Neural cell (in vitro differentiated cells): ENCODE measurements at regions not wholly inside any gene's neighbourhood (a gene's known extent, or its start where the extent isn't known, plus 50 kb on each side); places are given as distances from the start of the nearest gene placed in this dataset.

Experiments
- H2AFZ ChIP-seq: fragments of 200-600, 300-800 bp; sonication (generic), shearing (Covaris generic); 2 replicates; pipeline ENCODE4 v1.6.0; 2014; ENCODE audit warnings: low read depth, mild to moderate bottlenecking, antibody characterized with exemption, low read length, moderate library complexity
- H3F3A ChIP-seq: fragments of 200-600 bp; shearing (Covaris generic); 2 replicates; pipeline ENCODE4 v1.6.1; 2016; ENCODE audit warnings: mild to moderate bottlenecking, moderate library complexity, mixed read lengths, antibody characterized with exemption, low read length; ENCODE audit not compliant: insufficient read depth, poor library complexity, severe bottlenecking
- H3K27ac ChIP-seq: fragments of 200-600, 300-800 bp; sonication (generic), shearing (Covaris generic); 2 replicates; pipeline ENCODE4 v1.5.1; 2014; ENCODE audit warnings: mild to moderate bottlenecking, low read length, moderate library complexity
- H3K27me3 ChIP-seq: fragments of 300-800, 200-600 bp; sonication (generic), shearing (Covaris generic); 2 replicates; pipeline ENCODE4 v1.6.0; 2014; ENCODE audit warnings: mild to moderate bottlenecking, low read depth, low read length, moderate library complexity; ENCODE audit not compliant: insufficient read depth
- H3K36me3 ChIP-seq: fragments of 300-800, 200-600 bp; sonication (generic), shearing (Covaris generic); 2 replicates; pipeline ENCODE4 v1.5.1; 2014; ENCODE audit warnings: mild to moderate bottlenecking, antibody characterized with exemption, low read length, moderate library complexity; ENCODE audit not compliant: insufficient read depth
- H3K4me2 ChIP-seq: fragments of 300-800, 200-600 bp; sonication (generic), shearing (Covaris generic); 2 replicates; pipeline ENCODE4 v1.6.0; 2014; ENCODE audit warnings: mild to moderate bottlenecking, low read length
- H3K4me3 ChIP-seq: fragments of 300-800, 200-600 bp; sonication (generic), shearing (Covaris generic); 2 replicates; pipeline ENCODE4 v1.5.1; 2014; ENCODE audit warnings: mild to moderate bottlenecking, low read length, moderate library complexity
- H3K79me2 ChIP-seq: fragments of 200-600 bp; shearing (Covaris generic); replicated peaks from 2 replicates; pipeline ENCODE4 v1.6.0; 2014; ENCODE audit warnings: mild to moderate bottlenecking, low read length, moderate library complexity; ENCODE audit not compliant: insufficient read depth
- H3K9ac ChIP-seq: fragments of 300-800, 200-600 bp; sonication (generic), shearing (Covaris generic); 2 replicates; pipeline ENCODE4 v1.6.1; 2016; ENCODE audit warnings: mild to moderate bottlenecking, low read length, mixed read lengths
- H3K9me2 ChIP-seq: fragments of 200-600 bp; shearing (Covaris generic); 2 replicates; pipeline ENCODE4 v1.6.1; 2016; ENCODE audit warnings: mild to moderate bottlenecking, low read length, mixed read lengths; ENCODE audit not compliant: insufficient read depth
- H3K9me3 ChIP-seq: fragments of 200-600, 300-800 bp; sonication (generic), shearing (Covaris generic); 2 replicates; pipeline ENCODE4 v1.6.1; 2016; ENCODE audit warnings: mild to moderate bottlenecking, mixed run types, low read length, moderate library complexity, mixed read lengths
- H4K20me1 ChIP-seq: fragments of 200-600 bp; shearing (Covaris generic); 2 replicates; pipeline ENCODE4 v1.6.1; 2016; ENCODE audit warnings: mild to moderate bottlenecking, mixed run types; ENCODE audit not compliant: insufficient read depth
- CTCF ChIP-seq: fragments of 450-650 bp; IDR thresholded peaks from 2 replicates; pipeline ENCODE4 v1.5.1; 2014; ENCODE audit warnings: antibody characterized with exemption, mild to moderate bottlenecking, moderate library complexity; ENCODE audit not compliant: poor library complexity, severe bottlenecking
- EP300 ChIP-seq: fragments of 450-650 bp; conservative IDR thresholded peaks from 2 replicates; pipeline ENCODE4 v1.6.1; 2014; ENCODE audit warnings: antibody characterized with exemption, mild to moderate bottlenecking, moderate library complexity; ENCODE audit not compliant: poor library complexity, severe bottlenecking
- EZH2 ChIP-seq: fragments of 200-600, 300-800 bp; shearing (Covaris generic), sonication (generic); IDR thresholded peaks from 2 replicates; pipeline ENCODE4 v1.6.1; 2014; ENCODE audit warnings: antibody characterized with exemption, low read length, borderline replicate concordance, mild to moderate bottlenecking; ENCODE audit not compliant: insufficient read depth, poor library complexity, severe bottlenecking
- MXI1 ChIP-seq: fragments of 450-650 bp; conservative IDR thresholded peaks from 2 replicates; pipeline ENCODE4 v1.6.1; 2014; ENCODE audit warnings: antibody characterized with exemption, mild to moderate bottlenecking; ENCODE audit not compliant: poor library complexity, severe bottlenecking
- POLR2AphosphoS5 ChIP-seq: IDR thresholded peaks from 2 replicates; pipeline ENCODE4 v1.6.1; 2012
- RAD21 ChIP-seq: fragments of 450-650 bp; conservative IDR thresholded peaks from 2 replicates; pipeline ENCODE4 v1.6.1; 2014; ENCODE audit warnings: antibody characterized with exemption, mild to moderate bottlenecking, moderate library complexity
- REST ChIP-seq: IDR thresholded peaks from 2 replicates; pipeline ENCODE4 v1.6.1; 2012; ENCODE audit warnings: borderline replicate concordance
- SMC3 ChIP-seq: fragments of 450-650 bp; conservative IDR thresholded peaks from 2 replicates; pipeline ENCODE4 v1.6.1; 2014; ENCODE audit warnings: antibody characterized with exemption, mild to moderate bottlenecking, moderate library complexity; ENCODE audit not compliant: poor library complexity
- TAF1 ChIP-seq: IDR thresholded peaks from 2 replicates; pipeline ENCODE4 v1.6.1; 2012; ENCODE audit warnings: low read depth

- Histone ChIP-seq H4K20me1 (no peaks in the 10 kb centered on the region), H3K27me3 (no peaks in the 10 kb centered on the region), H3K27ac (no peak overlapping the region), H3K4me2 (no peak overlapping the region), H2AFZ (no peak overlapping the region), H3K36me3 (no peaks in the 10 kb centered on the region), H3K9ac (no peak overlapping the region), H3K9me2 (no peaks in the 10 kb centered on the region), H3K4me3 (no peak overlapping the region), H3K79me2 (no peaks in the 10 kb centered on the region), H3F3A (no peaks in the 10 kb centered on the region), H3K9me3 (no peaks in the 10 kb centered on the region)
- TF ChIP-seq SMC3 (no peak), MXI1 (no peak), EZH2 (no peak), REST (no peak), EP300 (no peak), RAD21 (no peak), CTCF (no peak), POLR2AphosphoS5 (no peak)
Measured at GRCh38 chr10:33114451-33114952, 156.5 kb upstream of the ITGB1 start.

GRCh38 chr10:33113466-33113865 lies 155.4 kb upstream of the ITGB1 start:
- H3K27me3 ChIP-seq: no peaks in the 10 kb centered on the region
- no peaks in the 10 kb centered on the region for H3K9me3 ChIP-seq
- no peak overlapping the region for H2AFZ ChIP-seq
- no peaks in the 10 kb centered on the region for H3K9me2 ChIP-seq
- no peak overlapping the region for H3K27ac ChIP-seq
- no peaks in the 10 kb centered on the region for H3K36me3 ChIP-seq
- no peaks in the 10 kb centered on the region for H3K79me2 ChIP-seq
- no peak overlapping the region for H3K4me2 ChIP-seq
- H3F3A ChIP-seq: no peaks in the 10 kb centered on the region
- TF ChIP-seq TAF1: no peak
- no peak for TF ChIP-seq POLR2AphosphoS5
- no peak for TF ChIP-seq RAD21
- TF ChIP-seq EP300: no peak
- no peak for TF ChIP-seq EZH2
- TF ChIP-seq SMC3: no peak
- TF ChIP-seq MXI1: no peak
- no peak for TF ChIP-seq CTCF
- TF ChIP-seq REST: no peak
- no peaks in the 10 kb centered on the region for H4K20me1 ChIP-seq
- H3K4me3 ChIP-seq: no peak overlapping the region
- H3K9ac ChIP-seq: no peak overlapping the region
